ENCODE measurements at regions not wholly inside any gene's neighbourhood (a gene's known extent, or its start where the extent isn't known, plus 50 kb on each side); places are given as distances from the start of the nearest gene placed in this dataset.

GRCh38 chrX:40462795-40463194 lies 118.0 kb upstream of the ATP6AP2 start:
- no peak for TF ChIP-seq POLR2AphosphoS5 (IDR thresholded peaks at IDR 0.05)
- TF ChIP-seq, protein P1, sequence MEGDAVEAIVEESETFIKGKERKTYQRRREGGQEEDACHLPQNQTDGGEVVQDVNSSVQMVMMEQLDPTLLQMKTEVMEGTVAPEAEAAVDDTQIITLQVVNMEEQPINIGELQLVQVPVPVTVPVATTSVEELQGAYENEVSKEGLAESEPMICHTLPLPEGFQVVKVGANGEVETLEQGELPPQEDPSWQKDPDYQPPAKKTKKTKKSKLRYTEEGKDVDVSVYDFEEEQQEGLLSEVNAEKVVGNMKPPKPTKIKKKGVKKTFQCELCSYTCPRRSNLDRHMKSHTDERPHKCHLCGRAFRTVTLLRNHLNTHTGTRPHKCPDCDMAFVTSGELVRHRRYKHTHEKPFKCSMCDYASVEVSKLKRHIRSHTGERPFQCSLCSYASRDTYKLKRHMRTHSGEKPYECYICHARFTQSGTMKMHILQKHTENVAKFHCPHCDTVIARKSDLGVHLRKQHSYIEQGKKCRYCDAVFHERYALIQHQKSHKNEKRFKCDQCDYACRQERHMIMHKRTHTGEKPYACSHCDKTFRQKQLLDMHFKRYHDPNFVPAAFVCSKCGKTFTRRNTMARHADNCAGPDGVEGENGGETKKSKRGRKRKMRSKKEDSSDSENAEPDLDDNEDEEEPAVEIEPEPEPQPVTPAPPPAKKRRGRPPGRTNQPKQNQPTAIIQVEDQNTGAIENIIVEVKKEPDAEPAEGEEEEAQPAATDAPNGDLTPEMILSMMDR (IDR thresholded peaks at IDR 0.05; ENCODE audit: poor library complexity, severe bottlenecking) = no peak
- no peak for TF ChIP-seq EZH2 (IDR thresholded peaks at IDR 0.05; ENCODE audit: borderline replicate concordance, insufficient read depth, low read length, poor library complexity, severe bottlenecking)
- no peak for TF ChIP-seq RAD21 (conservative IDR thresholded peaks at IDR 0.05)
- no peak for TF ChIP-seq TAF1 (IDR thresholded peaks at IDR 0.05; ENCODE audit: low read depth)
- TF ChIP-seq, protein P2, sequence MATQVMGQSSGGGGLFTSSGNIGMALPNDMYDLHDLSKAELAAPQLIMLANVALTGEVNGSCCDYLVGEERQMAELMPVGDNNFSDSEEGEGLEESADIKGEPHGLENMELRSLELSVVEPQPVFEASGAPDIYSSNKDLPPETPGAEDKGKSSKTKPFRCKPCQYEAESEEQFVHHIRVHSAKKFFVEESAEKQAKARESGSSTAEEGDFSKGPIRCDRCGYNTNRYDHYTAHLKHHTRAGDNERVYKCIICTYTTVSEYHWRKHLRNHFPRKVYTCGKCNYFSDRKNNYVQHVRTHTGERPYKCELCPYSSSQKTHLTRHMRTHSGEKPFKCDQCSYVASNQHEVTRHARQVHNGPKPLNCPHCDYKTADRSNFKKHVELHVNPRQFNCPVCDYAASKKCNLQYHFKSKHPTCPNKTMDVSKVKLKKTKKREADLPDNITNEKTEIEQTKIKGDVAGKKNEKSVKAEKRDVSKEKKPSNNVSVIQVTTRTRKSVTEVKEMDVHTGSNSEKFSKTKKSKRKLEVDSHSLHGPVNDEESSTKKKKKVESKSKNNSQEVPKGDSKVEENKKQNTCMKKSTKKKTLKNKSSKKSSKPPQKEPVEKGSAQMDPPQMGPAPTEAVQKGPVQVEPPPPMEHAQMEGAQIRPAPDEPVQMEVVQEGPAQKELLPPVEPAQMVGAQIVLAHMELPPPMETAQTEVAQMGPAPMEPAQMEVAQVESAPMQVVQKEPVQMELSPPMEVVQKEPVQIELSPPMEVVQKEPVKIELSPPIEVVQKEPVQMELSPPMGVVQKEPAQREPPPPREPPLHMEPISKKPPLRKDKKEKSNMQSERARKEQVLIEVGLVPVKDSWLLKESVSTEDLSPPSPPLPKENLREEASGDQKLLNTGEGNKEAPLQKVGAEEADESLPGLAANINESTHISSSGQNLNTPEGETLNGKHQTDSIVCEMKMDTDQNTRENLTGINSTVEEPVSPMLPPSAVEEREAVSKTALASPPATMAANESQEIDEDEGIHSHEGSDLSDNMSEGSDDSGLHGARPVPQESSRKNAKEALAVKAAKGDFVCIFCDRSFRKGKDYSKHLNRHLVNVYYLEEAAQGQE (IDR thresholded peaks at IDR 0.05; ENCODE audit: borderline replicate concordance) = no peak
- no peak for TF ChIP-seq EP300 (conservative IDR thresholded peaks at IDR 0.05; ENCODE audit: poor library complexity, severe bottlenecking)
- no peak for TF ChIP-seq SMC3 (conservative IDR thresholded peaks at IDR 0.05; ENCODE audit: poor library complexity)
- no peak for TF ChIP-seq MXI1 (conservative IDR thresholded peaks at IDR 0.05; ENCODE audit: poor library complexity, severe bottlenecking)

Measured in neural cell (in vitro differentiated cells).